HCT116 (cell line): ENCODE measurements at regions not wholly inside any gene's neighbourhood (a gene's known extent, or its start where the extent isn't known, plus 50 kb on each side); places are given as distances from the start of the nearest gene placed in this dataset.

ENCODE experiments used
- ATAC-seq: fragments of 200-7000 bp; cut with Tn5 transposase; 2 replicates; pipeline ENCODE4 v1.9.1; 2020; ENCODE audit warnings: mild to moderate bottlenecking, moderate library complexity
- BruUV-seq: library from RNA; stranded (reverse); fragments of 400-500 nt; replicated peaks from 2 replicates; lab custom pipeline; 2021; lab: Mats Ljungman, UMichigan
- CTCF ChIA-PET: fragments of 300-600 bp; sonication (Branson Sonifier 250); formaldehyde crosslinking; loops from one replicate; lab custom pipeline; 2021; ENCODE audit warnings: antibody characterized with exemption; lab: Charles Lee
- POLR2A ChIA-PET: fragments of 300-600, 350-600 bp; sonication (Branson Sonifier 250); formaldehyde crosslinking; loops from one replicate; lab custom pipeline; 2021; ENCODE audit warnings: antibody characterized with exemption; lab: Charles Lee
- RAD21 ChIA-PET, 2 experiments: fragments of 300-600 bp; sonication (Branson Sonifier 250); formaldehyde crosslinking; loops; one replicate each; lab custom pipeline; 2023; ENCODE audit warnings: low total read pairs in 2 of 2; ENCODE audit not compliant: uncharacterized antibody in 2 of 2, unreplicated experiment in 2 of 2, low non-redundant PET in 1 of 2; lab: Charles Lee
- DNase-seq: peaks from one replicate; pipeline ENCODE4 v3.0.0-alpha.2; 2010; ENCODE audit warnings: low read depth, low spot score
- H2AFZ ChIP-seq: fragments of 200-600 bp; shearing (Covaris generic), sonication (generic); 2 replicates; pipeline ENCODE4 v1.6.1; 2017; ENCODE audit warnings: low read depth, mixed run types, mixed read lengths, antibody characterized with exemption, low read length; ENCODE audit not compliant: poor library complexity, severe bottlenecking
- H3K27ac ChIP-seq: 2 replicates; pipeline ENCODE4 v1.5.1; 2012; ENCODE audit warnings: low read depth, low read length
- H3K27me3 ChIP-seq: fragments of 200-600 bp; sonication (generic); 2 replicates; pipeline ENCODE4 v1.6.1; 2016; ENCODE audit warnings: mixed run types, low read length, mixed read lengths; ENCODE audit not compliant: insufficient read depth
- H3K36me3 ChIP-seq, 2 experiments: fragments of 200-500 bp in 1 of 2; fragments of 200-600 bp in 1 of 2; sonication (Bioruptor generic) in 1 of 2; sonication (generic) in 1 of 2; 2 replicates each; pipeline versions ENCODE4 v1.5.1 to v1.6.1; 2014 to 2016; ENCODE audit warnings: low read length in 2 of 2, inconsistent platforms in 1 of 2, mixed read lengths in 1 of 2, mixed run types in 1 of 2; ENCODE audit not compliant: insufficient read depth in 2 of 2, control insufficient read depth in 1 of 2
- H3K4me1 ChIP-seq, 2 experiments: fragments of 200-600 bp in 1 of 2; sonication (generic) in 1 of 2; 2 replicates each; pipeline versions ENCODE4 v1.5.1 to v1.6.1; 2012 to 2017; ENCODE audit warnings: low read length in 2 of 2, inconsistent platforms in 1 of 2, mild to moderate bottlenecking in 1 of 2, mixed read lengths in 1 of 2, mixed run types in 1 of 2, moderate library complexity in 1 of 2; ENCODE audit not compliant: insufficient read depth in 2 of 2, control insufficient read depth in 1 of 2
- H3K4me2 ChIP-seq: fragments of 200-600 bp; sonication (generic); 2 replicates; pipeline ENCODE4 v1.6.1; 2017; ENCODE audit warnings: mixed run types, low read length, mixed read lengths
- H3K4me3 ChIP-seq, 2 experiments: fragments of 200-600 bp in 1 of 2; sonication (generic) in 1 of 2; replicated peaks in 1 of 2; 2 replicates each; pipeline ENCODE4 v1.5.1; 2011 to 2016; ENCODE audit warnings: low read length in 2 of 2, control low read depth in 1 of 2, low read depth in 1 of 2, mild to moderate bottlenecking in 1 of 2, mixed read lengths in 1 of 2, mixed run types in 1 of 2
- H3K79me2 ChIP-seq: fragments of 200-600 bp; sonication (generic); 2 replicates; pipeline ENCODE4 v1.6.1; 2017; ENCODE audit warnings: mild to moderate bottlenecking, mixed run types, low read length, moderate library complexity, mixed read lengths; ENCODE audit not compliant: insufficient read depth
- H3K9ac ChIP-seq: fragments of 200-600 bp; sonication (generic); 2 replicates; pipeline ENCODE4 v1.6.1; 2016; ENCODE audit warnings: low read length, mixed read lengths
- H3K9me2 ChIP-seq: fragments of 200-600 bp; sonication (generic), shearing (Covaris generic); 2 replicates; pipeline ENCODE4 v1.6.1; 2017; ENCODE audit warnings: mixed run types, mild to moderate bottlenecking, moderate library complexity; ENCODE audit not compliant: insufficient read depth
- H3K9me3 ChIP-seq, 2 experiments: fragments of 200-500 bp in 1 of 2; fragments of 200-600 bp in 1 of 2; sonication (Bioruptor generic) in 1 of 2; sonication (generic) in 1 of 2; 2 replicates each; pipeline ENCODE4 v1.6.1; 2014 to 2017; ENCODE audit warnings: low read length in 2 of 2, mixed read lengths in 2 of 2, inconsistent platforms in 1 of 2, low read depth in 1 of 2, mild to moderate bottlenecking in 1 of 2, mixed run types in 1 of 2, moderate library complexity in 1 of 2; ENCODE audit not compliant: control insufficient read depth in 1 of 2, insufficient read depth in 1 of 2
- H4K20me1 ChIP-seq: fragments of 200-600 bp; sonication (generic), shearing (Covaris generic); 2 replicates; pipeline ENCODE4 v1.6.1; 2017; ENCODE audit warnings: mixed run types, mild to moderate bottlenecking, moderate library complexity; ENCODE audit not compliant: insufficient read depth
- ELF1 ChIP-seq: IDR thresholded peaks from 2 replicates; pipeline ENCODE4 v1.6.1; 2012; ENCODE audit warnings: low read depth, borderline replicate concordance
- EZH2 ChIP-seq: fragments of 200-600 bp; sonication (generic); IDR thresholded peaks from 2 replicates; pipeline ENCODE4 v1.6.1; 2017; ENCODE audit warnings: antibody characterized with exemption, mixed run types
- EZH2phosphoT487 ChIP-seq: fragments of 200-600 bp; IDR thresholded peaks from 2 replicates; pipeline ENCODE4 v1.6.1; 2018; ENCODE audit warnings: antibody characterized with exemption, borderline replicate concordance
- FOSL1 ChIP-seq: IDR thresholded peaks from 2 replicates; pipeline ENCODE4 v1.6.1; 2012; ENCODE audit warnings: low read depth
- JUND ChIP-seq: IDR thresholded peaks from 2 replicates; pipeline ENCODE4 v1.6.1; 2012
- POLR2AphosphoS5 ChIP-seq: IDR thresholded peaks from 2 replicates; pipeline ENCODE4 v1.6.1; 2011; ENCODE audit warnings: mild to moderate bottlenecking, low read depth, low read length, moderate library complexity
- SIN3A ChIP-seq: IDR thresholded peaks from 2 replicates; pipeline ENCODE4 v1.6.1; 2012; ENCODE audit warnings: low read depth
- SP1 ChIP-seq: IDR thresholded peaks from 2 replicates; pipeline ENCODE4 v1.6.1; 2012; ENCODE audit warnings: low read depth
- SRF ChIP-seq: IDR thresholded peaks from 2 replicates; pipeline ENCODE4 v1.6.1; 2012; ENCODE audit warnings: low read depth
- TCF7L2 ChIP-seq: IDR thresholded peaks from 2 replicates; pipeline ENCODE4 v1.7.0; 2011; ENCODE audit warnings: borderline replicate concordance, inconsistent platforms; ENCODE audit not compliant: insufficient read depth, insufficient read length; ENCODE audit errors: extremely low read depth
- YY1 ChIP-seq: IDR thresholded peaks from 2 replicates; pipeline ENCODE4 v1.6.1; 2011; ENCODE audit warnings: low read length, low read depth, moderate library complexity, mild to moderate bottlenecking; ENCODE audit not compliant: insufficient replicate concordance; ENCODE audit errors: extremely low read depth
- ZFX ChIP-seq: fragments of 450-650 bp; IDR thresholded peaks from 2 replicates; pipeline ENCODE4 v1.6.1; 2017
- ZNF274 ChIP-seq: fragments of 200-500 bp; sonication (Bioruptor generic); IDR thresholded peaks from 2 replicates; pipeline ENCODE4 v1.6.1; 2014; ENCODE audit warnings: mild to moderate bottlenecking, low read depth, low read length, inconsistent platforms
- intact Hi-C: fragments of 100-400 bp; cut with micrococcal nuclease; formaldehyde crosslinking; loops from 2 replicates; pipeline ENCODE4 v1.10.0; 2022
- TF ChIP-seq, protein P1 (sequence below): IDR thresholded peaks from 2 replicates; pipeline ENCODE4 v1.6.1; 2012; ENCODE audit warnings: low read depth
- TF ChIP-seq, protein P2 (sequence below), 3 experiments: fragments of 200-600 bp in 1 of 3; sonication (generic) in 1 of 3; IDR thresholded peaks in 2 of 3; conservative IDR thresholded peaks in 1 of 3; 2 replicates each; pipeline ENCODE4 v1.5.1; 2012 to 2017; ENCODE audit warnings: low read depth in 2 of 3, low read length in 2 of 3, antibody characterized with exemption in 1 of 3, borderline replicate concordance in 1 of 3, control low read depth in 1 of 3, mild to moderate bottlenecking in 1 of 3, mixed read lengths in 1 of 3, mixed run types in 1 of 3, moderate library complexity in 1 of 3; ENCODE audit not compliant: insufficient read depth in 1 of 3
- TF ChIP-seq, protein P3 (sequence below): IDR thresholded peaks from 2 replicates; pipeline ENCODE4 v1.6.1; 2012

DNA sequence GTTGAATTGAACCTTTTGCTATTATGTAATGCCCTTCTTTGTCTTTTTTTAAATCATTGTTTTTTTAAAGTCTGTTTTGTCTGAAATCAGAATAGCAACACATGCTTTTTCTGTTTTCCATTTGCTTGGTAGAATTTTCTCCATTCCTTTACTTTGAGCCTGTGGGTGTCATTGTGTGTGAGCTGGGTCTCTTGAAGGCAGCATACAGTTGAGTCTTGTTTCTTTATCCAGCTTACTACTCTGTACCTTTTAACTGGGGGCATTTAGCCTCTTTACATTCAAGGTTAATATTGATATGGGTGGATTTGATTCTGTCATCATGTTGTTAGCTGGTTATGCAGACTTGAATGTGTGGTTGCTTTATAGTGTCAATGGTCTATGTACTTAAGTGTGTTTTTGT is 292.0 kb downstream of the MAP2K4 start:
- POLR2A ChIA-PET, result no interaction called here
- H2AFZ ChIP-seq, result no peak overlapping the region
- H3K27ac ChIP-seq, result no peak overlapping the region
- H3K4me3 ChIP-seq, result no peak overlapping the region
- intact Hi-C loops, result no loop called here
- no peak for ATAC-seq
- CTCF ChIA-PET, result no interaction called here
- no peaks in the 10 kb centered on the region for H3K4me1 ChIP-seq
- no peak for DNase-seq
- no TSS peak for BruUV-seq
- no peak overlapping the region for H3K4me2 ChIP-seq
- RAD21 ChIA-PET, result no interaction called here
- no peaks in the 10 kb centered on the region for H3K9me3 ChIP-seq
- no peak overlapping the region for H3K9ac ChIP-seq
- no peaks in the 10 kb centered on the region for H3K9me2 ChIP-seq
- H4K20me1 ChIP-seq, result no peaks in the 10 kb centered on the region
- H3K79me2 ChIP-seq, result no peaks in the 10 kb centered on the region
- no peak for TF ChIP-seq YY1
- no peak for TF ChIP-seq SIN3A
- TF ChIP-seq, protein P1, sequence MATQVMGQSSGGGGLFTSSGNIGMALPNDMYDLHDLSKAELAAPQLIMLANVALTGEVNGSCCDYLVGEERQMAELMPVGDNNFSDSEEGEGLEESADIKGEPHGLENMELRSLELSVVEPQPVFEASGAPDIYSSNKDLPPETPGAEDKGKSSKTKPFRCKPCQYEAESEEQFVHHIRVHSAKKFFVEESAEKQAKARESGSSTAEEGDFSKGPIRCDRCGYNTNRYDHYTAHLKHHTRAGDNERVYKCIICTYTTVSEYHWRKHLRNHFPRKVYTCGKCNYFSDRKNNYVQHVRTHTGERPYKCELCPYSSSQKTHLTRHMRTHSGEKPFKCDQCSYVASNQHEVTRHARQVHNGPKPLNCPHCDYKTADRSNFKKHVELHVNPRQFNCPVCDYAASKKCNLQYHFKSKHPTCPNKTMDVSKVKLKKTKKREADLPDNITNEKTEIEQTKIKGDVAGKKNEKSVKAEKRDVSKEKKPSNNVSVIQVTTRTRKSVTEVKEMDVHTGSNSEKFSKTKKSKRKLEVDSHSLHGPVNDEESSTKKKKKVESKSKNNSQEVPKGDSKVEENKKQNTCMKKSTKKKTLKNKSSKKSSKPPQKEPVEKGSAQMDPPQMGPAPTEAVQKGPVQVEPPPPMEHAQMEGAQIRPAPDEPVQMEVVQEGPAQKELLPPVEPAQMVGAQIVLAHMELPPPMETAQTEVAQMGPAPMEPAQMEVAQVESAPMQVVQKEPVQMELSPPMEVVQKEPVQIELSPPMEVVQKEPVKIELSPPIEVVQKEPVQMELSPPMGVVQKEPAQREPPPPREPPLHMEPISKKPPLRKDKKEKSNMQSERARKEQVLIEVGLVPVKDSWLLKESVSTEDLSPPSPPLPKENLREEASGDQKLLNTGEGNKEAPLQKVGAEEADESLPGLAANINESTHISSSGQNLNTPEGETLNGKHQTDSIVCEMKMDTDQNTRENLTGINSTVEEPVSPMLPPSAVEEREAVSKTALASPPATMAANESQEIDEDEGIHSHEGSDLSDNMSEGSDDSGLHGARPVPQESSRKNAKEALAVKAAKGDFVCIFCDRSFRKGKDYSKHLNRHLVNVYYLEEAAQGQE, result no peak
- TF ChIP-seq SP1, result no peak
- TF ChIP-seq JUND, result no peak
- no peak for TF ChIP-seq ZFX
- TF ChIP-seq, protein P2, sequence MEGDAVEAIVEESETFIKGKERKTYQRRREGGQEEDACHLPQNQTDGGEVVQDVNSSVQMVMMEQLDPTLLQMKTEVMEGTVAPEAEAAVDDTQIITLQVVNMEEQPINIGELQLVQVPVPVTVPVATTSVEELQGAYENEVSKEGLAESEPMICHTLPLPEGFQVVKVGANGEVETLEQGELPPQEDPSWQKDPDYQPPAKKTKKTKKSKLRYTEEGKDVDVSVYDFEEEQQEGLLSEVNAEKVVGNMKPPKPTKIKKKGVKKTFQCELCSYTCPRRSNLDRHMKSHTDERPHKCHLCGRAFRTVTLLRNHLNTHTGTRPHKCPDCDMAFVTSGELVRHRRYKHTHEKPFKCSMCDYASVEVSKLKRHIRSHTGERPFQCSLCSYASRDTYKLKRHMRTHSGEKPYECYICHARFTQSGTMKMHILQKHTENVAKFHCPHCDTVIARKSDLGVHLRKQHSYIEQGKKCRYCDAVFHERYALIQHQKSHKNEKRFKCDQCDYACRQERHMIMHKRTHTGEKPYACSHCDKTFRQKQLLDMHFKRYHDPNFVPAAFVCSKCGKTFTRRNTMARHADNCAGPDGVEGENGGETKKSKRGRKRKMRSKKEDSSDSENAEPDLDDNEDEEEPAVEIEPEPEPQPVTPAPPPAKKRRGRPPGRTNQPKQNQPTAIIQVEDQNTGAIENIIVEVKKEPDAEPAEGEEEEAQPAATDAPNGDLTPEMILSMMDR (IDR thresholded peaks at IDR 0.05 in 2 of 3, conservative IDR thresholded peaks at IDR 0.05 in 1 of 3; ENCODE audit: borderline replicate concordance in 1 of 3, insufficient read depth in 1 of 3, low read depth in 2 of 3, low read length in 2 of 3), result no peak
- no peak for TF ChIP-seq SRF
- TF ChIP-seq, protein P3, sequence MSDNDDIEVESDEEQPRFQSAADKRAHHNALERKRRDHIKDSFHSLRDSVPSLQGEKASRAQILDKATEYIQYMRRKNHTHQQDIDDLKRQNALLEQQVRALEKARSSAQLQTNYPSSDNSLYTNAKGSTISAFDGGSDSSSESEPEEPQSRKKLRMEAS, result no peak
- no peak for TF ChIP-seq TCF7L2
- no peak for TF ChIP-seq ELF1
- TF ChIP-seq EZH2, result no peak
- no peak for TF ChIP-seq EZH2phosphoT487
- TF ChIP-seq ZNF274, result no peak
- no peak for TF ChIP-seq POLR2AphosphoS5
- TF ChIP-seq FOSL1, result no peak
- no peaks in the 10 kb centered on the region for H3K36me3 ChIP-seq
- peaks cover 12% of the 10 kb centered on the region for H3K27me3 ChIP-seq
